Loucy (cell line): ENCODE measurements at regions not wholly inside any gene's neighbourhood (a gene's known extent, or its start where the extent isn't known, plus 50 kb on each side); places are given as distances from the start of the nearest gene placed in this dataset.

ENCODE experiments used
- H2AFZ ChIP-seq: fragments of 200-600 bp; sonication (generic); 2 replicates; pipeline ENCODE4 v1.6.0; 2016; ENCODE audit warnings: antibody characterized with exemption, mild to moderate bottlenecking, low read length, moderate library complexity
- H3F3A ChIP-seq: fragments of 200-600 bp; 2 replicates; pipeline ENCODE4 v1.6.0; 2016; ENCODE audit warnings: antibody characterized with exemption, low read depth, mild to moderate bottlenecking
- H3K27me3 ChIP-seq: fragments of 200-600 bp; sonication (generic); 2 replicates; pipeline ENCODE4 v1.6.1; 2014; ENCODE audit warnings: low read length, mild to moderate bottlenecking; ENCODE audit not compliant: insufficient read depth, poor library complexity, severe bottlenecking
- H3K36me3 ChIP-seq: fragments of 200-600 bp; sonication (generic); 2 replicates; pipeline ENCODE4 v1.6.1; 2016; ENCODE audit warnings: low read length; ENCODE audit not compliant: insufficient read depth
- H3K4me1 ChIP-seq: fragments of 200-600 bp; sonication (generic); 2 replicates; pipeline ENCODE4 v1.5.1; 2014; ENCODE audit warnings: low read length, mild to moderate bottlenecking; ENCODE audit not compliant: insufficient read depth, poor library complexity, severe bottlenecking
- H3K4me2 ChIP-seq: fragments of 200-600 bp; sonication (generic); 2 replicates; pipeline ENCODE4 v1.6.0; 2014; ENCODE audit warnings: antibody characterized with exemption, low read length, low read depth, mild to moderate bottlenecking; ENCODE audit not compliant: poor library complexity, severe bottlenecking
- H3K4me3 ChIP-seq: fragments of 200-600 bp; sonication (generic); 2 replicates; pipeline ENCODE4 v1.5.1; 2014; ENCODE audit warnings: low read length, mild to moderate bottlenecking, mixed read lengths; ENCODE audit not compliant: poor library complexity, severe bottlenecking
- H3K79me2 ChIP-seq: fragments of 200-600 bp; sonication (generic); 2 replicates; pipeline ENCODE4 v1.6.1; 2014; ENCODE audit warnings: low read length; ENCODE audit not compliant: insufficient read depth
- H3K9ac ChIP-seq: fragments of 200-600 bp; sonication (generic); 2 replicates; pipeline ENCODE4 v1.6.0; 2014; ENCODE audit warnings: mild to moderate bottlenecking, low read depth, low read length, moderate library complexity; ENCODE audit not compliant: poor library complexity, severe bottlenecking
- H3K9me2 ChIP-seq: fragments of 200-600 bp; sonication (generic); replicated peaks from 2 replicates; pipeline ENCODE4 v1.6.1; 2016; ENCODE audit warnings: low read depth, low read length, mixed read lengths
- H3K9me3 ChIP-seq: fragments of 200-600 bp; sonication (generic); 2 replicates; pipeline ENCODE4 v1.6.1; 2014; ENCODE audit warnings: mild to moderate bottlenecking, antibody characterized with exemption, low read length, low read depth; ENCODE audit not compliant: insufficient read depth
- H4K20me1 ChIP-seq: fragments of 200-600 bp; sonication (generic); 2 replicates; pipeline ENCODE4 v1.6.0; 2014; ENCODE audit warnings: antibody characterized with exemption, low read length, mild to moderate bottlenecking; ENCODE audit not compliant: insufficient read depth, poor library complexity, severe bottlenecking
- EZH2phosphoT487 ChIP-seq: fragments of 200-600 bp; IDR thresholded peaks from 2 replicates; pipeline ENCODE4 v1.6.1; 2018; ENCODE audit warnings: antibody characterized with exemption, mild to moderate bottlenecking, moderate library complexity, borderline replicate concordance
- TF ChIP-seq, protein P1 (sequence below): fragments of 200-600 bp; sonication (generic); conservative IDR thresholded peaks from 2 replicates; pipeline ENCODE4 v1.5.1; 2014; ENCODE audit warnings: mild to moderate bottlenecking, antibody characterized with exemption, low read length

DNA sequence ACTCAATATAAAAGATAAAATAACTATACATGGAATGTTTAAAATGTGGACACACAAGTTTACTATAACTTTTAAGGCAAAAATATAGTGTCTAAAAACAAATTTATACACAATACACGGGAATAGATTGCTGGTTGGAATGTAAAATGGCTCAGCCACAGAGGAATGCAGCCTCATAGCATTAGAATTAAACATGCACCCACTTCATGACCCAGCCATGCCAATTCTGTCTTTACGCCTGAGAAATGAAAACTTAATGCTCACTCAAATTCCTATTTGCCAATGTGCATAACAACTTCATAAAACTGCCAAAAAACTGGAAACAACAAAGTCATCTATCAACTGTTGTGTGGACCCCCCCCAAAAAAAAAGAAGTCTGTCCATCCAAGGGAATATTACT, 1006.6 kb upstream of the POU3F3 start:
- no peaks in the 10 kb centered on the region for H3K9me3 ChIP-seq

DNA sequence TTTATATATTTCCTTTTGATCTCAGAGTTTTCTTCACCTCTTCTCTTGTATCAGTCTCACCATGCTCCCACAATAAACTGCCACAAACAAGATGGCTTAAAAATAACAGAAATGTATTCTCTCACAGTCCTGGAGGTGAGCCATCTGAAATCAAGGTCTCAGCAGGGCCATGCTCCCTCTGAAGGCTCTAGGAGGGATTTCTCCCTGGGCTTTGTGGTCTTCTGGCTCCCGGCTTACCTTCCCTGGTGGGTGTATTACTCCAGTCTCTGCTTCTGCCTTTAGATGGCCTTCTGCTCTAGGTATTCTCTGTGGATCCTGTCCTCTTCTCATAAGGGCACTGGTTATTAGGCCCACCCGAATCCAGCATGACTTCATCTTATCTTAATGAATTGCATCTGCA, 994.7 kb upstream of the POU3F3 start:
- H4K20me1 ChIP-seq, result no peaks in the 10 kb centered on the region
- no peaks in the 10 kb centered on the region for H3K9me2 ChIP-seq
- no peak overlapping the region for H3K4me2 ChIP-seq
- H3K4me1 ChIP-seq, result no peaks in the 10 kb centered on the region
- no peak for TF ChIP-seq EZH2phosphoT487
- TF ChIP-seq, protein P1, sequence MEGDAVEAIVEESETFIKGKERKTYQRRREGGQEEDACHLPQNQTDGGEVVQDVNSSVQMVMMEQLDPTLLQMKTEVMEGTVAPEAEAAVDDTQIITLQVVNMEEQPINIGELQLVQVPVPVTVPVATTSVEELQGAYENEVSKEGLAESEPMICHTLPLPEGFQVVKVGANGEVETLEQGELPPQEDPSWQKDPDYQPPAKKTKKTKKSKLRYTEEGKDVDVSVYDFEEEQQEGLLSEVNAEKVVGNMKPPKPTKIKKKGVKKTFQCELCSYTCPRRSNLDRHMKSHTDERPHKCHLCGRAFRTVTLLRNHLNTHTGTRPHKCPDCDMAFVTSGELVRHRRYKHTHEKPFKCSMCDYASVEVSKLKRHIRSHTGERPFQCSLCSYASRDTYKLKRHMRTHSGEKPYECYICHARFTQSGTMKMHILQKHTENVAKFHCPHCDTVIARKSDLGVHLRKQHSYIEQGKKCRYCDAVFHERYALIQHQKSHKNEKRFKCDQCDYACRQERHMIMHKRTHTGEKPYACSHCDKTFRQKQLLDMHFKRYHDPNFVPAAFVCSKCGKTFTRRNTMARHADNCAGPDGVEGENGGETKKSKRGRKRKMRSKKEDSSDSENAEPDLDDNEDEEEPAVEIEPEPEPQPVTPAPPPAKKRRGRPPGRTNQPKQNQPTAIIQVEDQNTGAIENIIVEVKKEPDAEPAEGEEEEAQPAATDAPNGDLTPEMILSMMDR, result no peak
- H3K27me3 ChIP-seq, result no peaks in the 10 kb centered on the region
- H3K9me3 ChIP-seq, result no peaks in the 10 kb centered on the region
- no peak overlapping the region for H3K4me3 ChIP-seq
- H3K36me3 ChIP-seq, result no peaks in the 10 kb centered on the region
- no peak overlapping the region for H2AFZ ChIP-seq
- H3K9ac ChIP-seq, result no peak overlapping the region
- no peaks in the 10 kb centered on the region for H3F3A ChIP-seq
- H3K79me2 ChIP-seq, result no peaks in the 10 kb centered on the region

More for the DNA sequence above, 1006.6 kb upstream of the POU3F3 start:
- H3K36me3 ChIP-seq, result no peaks in the 10 kb centered on the region
- H3K4me2 ChIP-seq, result no peak overlapping the region
- H4K20me1 ChIP-seq, result no peaks in the 10 kb centered on the region
- no peaks in the 10 kb centered on the region for H3K4me1 ChIP-seq
- H2AFZ ChIP-seq, result no peak overlapping the region
- H3K9me2 ChIP-seq, result no peaks in the 10 kb centered on the region
- TF ChIP-seq, protein P1, result no peak
- no peak for TF ChIP-seq EZH2phosphoT487
- H3K79me2 ChIP-seq, result no peaks in the 10 kb centered on the region
- H3K4me3 ChIP-seq, result no peak overlapping the region
- H3F3A ChIP-seq, result no peaks in the 10 kb centered on the region
- no peaks in the 10 kb centered on the region for H3K27me3 ChIP-seq
- H3K9ac ChIP-seq, result no peak overlapping the region

DNA sequence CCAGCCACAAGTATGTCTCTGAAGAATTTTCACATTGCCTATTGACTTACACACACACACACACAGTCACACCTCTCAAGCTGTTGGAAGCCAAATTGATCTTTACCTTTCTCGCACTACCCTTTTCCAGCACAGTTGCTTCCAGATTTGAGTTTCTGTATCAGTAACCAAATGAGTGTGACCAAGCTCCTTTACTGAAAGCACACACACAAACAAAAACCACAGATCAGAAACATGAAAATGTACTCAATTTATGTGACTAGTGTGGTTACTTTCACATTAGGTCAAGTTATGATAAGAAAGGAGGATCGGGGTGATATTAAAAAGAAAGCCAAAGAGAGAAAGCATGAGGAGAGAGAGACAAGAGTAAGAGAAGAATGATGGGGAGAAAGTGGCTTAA, 993.9 kb upstream of the POU3F3 start:
- H3K36me3 ChIP-seq, result no peaks in the 10 kb centered on the region
- TF ChIP-seq EZH2phosphoT487, result no peak
- no peak overlapping the region for H3K9ac ChIP-seq
- H3K4me2 ChIP-seq, result no peak overlapping the region
- no peak overlapping the region for H3K4me3 ChIP-seq
- H3K9me2 ChIP-seq, result no peaks in the 10 kb centered on the region
- no peaks in the 10 kb centered on the region for H3K27me3 ChIP-seq
- H3K4me1 ChIP-seq, result no peaks in the 10 kb centered on the region
- no peaks in the 10 kb centered on the region for H3K79me2 ChIP-seq
- H4K20me1 ChIP-seq, result no peaks in the 10 kb centered on the region
- no peaks in the 10 kb centered on the region for H3F3A ChIP-seq
- no peaks in the 10 kb centered on the region for H3K9me3 ChIP-seq
- no peak overlapping the region for H2AFZ ChIP-seq

DNA sequence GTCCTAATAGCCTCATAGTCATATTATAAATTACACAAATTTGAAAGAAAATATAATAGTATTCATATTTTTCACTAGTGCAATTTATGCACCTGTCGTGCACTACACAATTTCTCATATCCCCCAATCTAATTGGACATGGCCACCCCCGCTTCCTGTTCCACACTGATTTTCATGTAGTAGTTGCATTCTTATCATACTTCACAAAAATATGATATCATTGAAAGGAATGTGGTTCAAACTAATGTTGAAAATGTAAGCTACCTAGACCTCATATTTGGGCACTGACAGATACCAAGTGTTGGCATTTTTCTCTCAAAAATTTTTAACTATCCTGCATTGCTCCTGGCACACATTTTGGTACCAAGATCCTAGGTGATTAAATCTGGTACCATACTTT, 985.5 kb upstream of the POU3F3 start:
- Histone ChIP-seq H3K27me3 (no peaks in the 10 kb centered on the region), H3K9ac (no peak overlapping the region), H4K20me1 (no peaks in the 10 kb centered on the region), H3K4me3 (no peak overlapping the region), H2AFZ (no peak overlapping the region), H3K36me3 (no peaks in the 10 kb centered on the region), H3K9me2 (no peaks in the 10 kb centered on the region), H3K79me2 (no peaks in the 10 kb centered on the region), H3K4me2 (no peak overlapping the region), H3F3A (no peaks in the 10 kb centered on the region), H3K9me3 (no peaks in the 10 kb centered on the region), H3K4me1 (no peaks in the 10 kb centered on the region)
- TF ChIP-seq EZH2phosphoT487, result no peak
- TF ChIP-seq, protein P1, result no peak
